Stimulated activated naive B cell treated with anti-CD40 and anti-IgM and Interleukin-4, amounts not matched to agents 10 μg/mL and 1 μg/mL and 100 μg/mL, for 72 hours (primary cell): ENCODE measurements at regions not wholly inside any gene's neighbourhood (a gene's known extent, or its start where the extent isn't known, plus 50 kb on each side); places are given as distances from the start of the nearest gene placed in this dataset.
A peak's percentile ranks its signal among the peaks of the same experiment; 100 is the strongest.

Source experiments
- ATAC-seq, 2 donors: fragments of 150-1000 bp; cut with Tn5 transposase; replicated peaks; 2 replicates each; pipeline ENCODE4 v1.10.0; 2021; ENCODE audit warnings: moderate library complexity in 1 of 2
- DNase-seq: peaks from one replicate; pipeline ENCODE4 v3.0.0; 2021
- H3K27ac Mint-ChIP-seq: one replicate; pipeline ENCODE4 v1.8.0; 2022; ENCODE audit warnings: mild to moderate bottlenecking, mixed read lengths
- H3K27me3 Mint-ChIP-seq, 2 donors: one replicate each; pipeline ENCODE4 v1.8.0; 2022; ENCODE audit warnings: mixed read lengths in 2 of 2
- H3K36me3 Mint-ChIP-seq, 2 donors: one replicate each; pipeline ENCODE4 v1.8.0; 2022; ENCODE audit warnings: mixed read lengths in 2 of 2, mild to moderate bottlenecking in 1 of 2
- H3K4me1 Mint-ChIP-seq, 2 donors: one replicate each; pipeline ENCODE4 v1.8.0; 2022; ENCODE audit warnings: mixed read lengths in 2 of 2, mild to moderate bottlenecking in 1 of 2
- H3K4me3 Mint-ChIP-seq, 2 donors: one replicate each; pipeline ENCODE4 v1.8.0; 2022; ENCODE audit warnings: mild to moderate bottlenecking in 2 of 2, mixed read lengths in 2 of 2, moderate library complexity in 1 of 2
- H3K9me3 Mint-ChIP-seq, 2 donors: one replicate each; pipeline ENCODE4 v1.8.0; 2022; ENCODE audit warnings: mixed read lengths in 2 of 2, mild to moderate bottlenecking in 1 of 2

DNA sequence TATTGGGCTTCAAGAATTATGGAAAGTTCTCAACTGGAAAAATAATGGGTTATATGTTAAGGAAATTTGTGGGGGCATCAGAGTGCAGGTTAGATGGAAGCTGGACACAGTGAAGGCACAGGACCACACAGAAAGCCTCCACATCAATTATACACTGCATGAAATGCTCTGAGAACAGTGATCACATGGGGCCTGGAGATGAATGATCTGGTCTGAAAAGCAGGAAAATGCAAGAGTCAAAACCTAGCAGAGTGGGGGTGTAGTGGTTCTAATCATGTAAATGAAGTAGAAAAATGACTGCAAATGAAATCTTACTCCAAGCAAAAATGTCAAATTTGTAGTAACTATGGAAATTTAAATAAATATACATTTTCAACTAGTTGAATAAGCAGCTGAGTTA lies 123.6 kb downstream of the TUSC7 start:
- H3K4me3 Mint-ChIP-seq = no peak overlapping the region
- no peaks in the 10 kb centered on the region for H3K27me3 Mint-ChIP-seq
- H3K27ac Mint-ChIP-seq = no peak overlapping the region
- DNase-seq (no peak), ATAC-seq (no peak)
- no peaks in the 10 kb centered on the region for H3K9me3 Mint-ChIP-seq
- H3K4me1 Mint-ChIP-seq = no peaks in the 10 kb centered on the region
- no peaks in the 10 kb centered on the region for H3K36me3 Mint-ChIP-seq

- no peak overlapping the region for H3K4me3 Mint-ChIP-seq
- H3K27me3 Mint-ChIP-seq = no peaks in the 10 kb centered on the region
- H3K4me1 Mint-ChIP-seq = no peaks in the 10 kb centered on the region
- no peak for DNase-seq
- no peaks in the 10 kb centered on the region for H3K36me3 Mint-ChIP-seq
- ATAC-seq = no peak
- no peak overlapping the region for H3K27ac Mint-ChIP-seq
- H3K9me3 Mint-ChIP-seq = no peaks in the 10 kb centered on the region
These were observed 125.2 kb downstream of the TUSC7 start for GRCh38 chr3:116834816-116835215.

DNA sequence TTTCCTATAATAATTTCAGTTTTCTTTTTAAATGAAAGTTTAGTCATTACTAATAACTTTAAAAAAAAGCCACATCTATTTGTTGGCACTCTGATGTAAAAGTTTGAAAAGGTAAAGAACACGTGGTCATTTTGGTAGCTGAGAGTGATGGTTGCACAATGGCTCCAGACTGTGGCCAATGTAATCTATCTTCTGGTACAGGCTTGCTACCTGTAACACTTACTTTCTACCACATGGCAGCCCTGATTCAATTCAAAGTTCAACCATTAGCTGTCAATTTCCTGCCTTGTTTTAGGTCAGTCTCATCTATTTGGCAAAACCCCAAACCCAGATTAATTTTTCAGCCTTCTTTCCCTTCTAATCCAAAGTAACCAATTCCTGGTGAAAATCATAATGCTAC lies 126.1 kb downstream of the TUSC7 start:
- ATAC-seq (no peak), DNase-seq (no peak)
- H3K9me3 Mint-ChIP-seq = no peaks in the 10 kb centered on the region
- no peaks in the 10 kb centered on the region for H3K4me1 Mint-ChIP-seq
- H3K4me3 Mint-ChIP-seq = no peak overlapping the region
- H3K27me3 Mint-ChIP-seq = no peaks in the 10 kb centered on the region
- H3K27ac Mint-ChIP-seq = no peak overlapping the region
- no peaks in the 10 kb centered on the region for H3K36me3 Mint-ChIP-seq

GRCh38 chr3:116836286-116836685 lies 126.7 kb downstream of the TUSC7 start:
- Mint-ChIP-seq H3K4me3 (no peak overlapping the region), H3K27me3 (no peaks in the 10 kb centered on the region), H3K4me1 (no peaks in the 10 kb centered on the region), H3K36me3 (no peaks in the 10 kb centered on the region), H3K9me3 (no peaks in the 10 kb centered on the region), H3K27ac (no peak overlapping the region)
- no peak for ATAC-seq
- DNase-seq = no peak

- H3K27me3 Mint-ChIP-seq = no peaks in the 10 kb centered on the region
- DNase-seq (no peak), ATAC-seq (no peak)
- no peaks in the 10 kb centered on the region for H3K9me3 Mint-ChIP-seq
- H3K4me1 Mint-ChIP-seq = no peaks in the 10 kb centered on the region
- H3K36me3 Mint-ChIP-seq = no peaks in the 10 kb centered on the region
- no peak overlapping the region for H3K27ac Mint-ChIP-seq
- no peak overlapping the region for H3K4me3 Mint-ChIP-seq
These were observed 127.9 kb downstream of the TUSC7 start for GRCh38 chr3:116837483-116837882.

DNA sequence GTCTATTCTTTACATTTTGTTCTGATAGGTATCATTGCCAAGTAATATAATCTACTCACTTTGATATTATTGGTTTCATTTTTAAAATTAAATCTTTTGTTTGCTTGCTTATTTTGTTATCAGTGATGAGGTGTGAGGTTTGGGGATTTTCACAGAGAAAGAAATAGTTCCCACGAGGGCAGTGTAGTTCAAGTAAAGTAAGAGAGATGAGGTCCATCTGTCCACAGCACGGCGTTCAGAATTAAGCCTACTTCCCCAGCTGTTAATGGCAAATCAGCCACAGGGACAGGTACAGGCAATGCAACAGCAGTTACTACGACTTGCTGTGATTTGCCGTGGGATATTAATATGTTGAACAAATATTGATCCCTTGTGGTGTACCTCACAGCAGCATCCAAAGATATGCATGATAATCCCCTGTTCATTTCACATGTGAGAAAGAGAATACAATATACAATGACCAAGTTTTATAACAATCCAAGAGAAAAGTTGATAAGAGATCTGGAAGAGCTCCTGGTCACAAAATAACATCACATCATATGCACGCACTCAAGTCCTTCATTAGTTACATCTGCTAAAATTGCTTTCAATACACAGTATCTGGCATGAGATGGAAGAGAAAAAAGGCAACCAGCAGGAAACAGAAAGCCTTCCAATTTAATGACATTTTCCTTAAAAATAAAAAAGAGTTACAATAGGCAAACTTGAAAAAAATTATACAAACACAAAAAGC lies 131.6 kb downstream of the TUSC7 start:
- Mint-ChIP-seq H3K9me3 (no peaks in the 10 kb centered on the region), H3K36me3 (no peaks in the 10 kb centered on the region), H3K27ac (no peak overlapping the region), H3K4me3 (no peak overlapping the region), H3K4me1 (no peaks in the 10 kb centered on the region), H3K27me3 (no peaks in the 10 kb centered on the region)
- no peak for DNase-seq
- ATAC-seq = no peak

- Mint-ChIP-seq H3K27ac (no peak overlapping the region), H3K9me3 (peaks cover 0 to 3% of the 10 kb centered on the region in 2 donors), H3K27me3 (peaks cover 0 to 3% of the 10 kb centered on the region in 2 donors), H3K4me1 (no peaks in the 10 kb centered on the region), H3K36me3 (no peaks in the 10 kb centered on the region), H3K4me3 (no peak overlapping the region)
- DNase-seq (no peak), ATAC-seq (no peak)
These were observed 132.8 kb downstream of the TUSC7 start for GRCh38 chr3:116842254-116842957.

- H3K4me3 Mint-ChIP-seq = no peak overlapping the region
- no peaks in the 10 kb centered on the region for H3K4me1 Mint-ChIP-seq
- DNase-seq (no peak), ATAC-seq (no peak)
- H3K9me3 Mint-ChIP-seq = peaks cover 2 to 3% of the 10 kb centered on the region in 2 donors
- peaks cover 0 to 5% of the 10 kb centered on the region in 2 donors for H3K27me3 Mint-ChIP-seq
- H3K27ac Mint-ChIP-seq = no peak overlapping the region
- H3K36me3 Mint-ChIP-seq = no peaks in the 10 kb centered on the region
These were observed 138.8 kb downstream of the TUSC7 start for GRCh38 chr3:116848248-116848829.

GRCh38 chr3:116849261-116849688 lies 139.7 kb downstream of the TUSC7 start:
- Mint-ChIP-seq H3K4me1 (no peaks in the 10 kb centered on the region), H3K27me3 (peaks cover 0 to 5% of the 10 kb centered on the region in 2 donors), H3K4me3 (no peak overlapping the region), H3K36me3 (no peaks in the 10 kb centered on the region), H3K27ac (no peak overlapping the region), H3K9me3 (peaks cover 2 to 3% of the 10 kb centered on the region in 2 donors)
- no peak for ATAC-seq
- no peak for DNase-seq

GRCh38 chr3:116852803-116853202 lies 143.2 kb downstream of the TUSC7 start:
- ATAC-seq = no peak
- no peak overlapping the region for H3K4me3 Mint-ChIP-seq
- DNase-seq = no peak
- H3K27ac Mint-ChIP-seq = no peak overlapping the region
- H3K27me3 Mint-ChIP-seq = no peaks in the 10 kb centered on the region
- peaks cover 0 to 2% of the 10 kb centered on the region in 2 donors for H3K9me3 Mint-ChIP-seq
- no peaks in the 10 kb centered on the region for H3K36me3 Mint-ChIP-seq
- H3K4me1 Mint-ChIP-seq = no peaks in the 10 kb centered on the region

DNA sequence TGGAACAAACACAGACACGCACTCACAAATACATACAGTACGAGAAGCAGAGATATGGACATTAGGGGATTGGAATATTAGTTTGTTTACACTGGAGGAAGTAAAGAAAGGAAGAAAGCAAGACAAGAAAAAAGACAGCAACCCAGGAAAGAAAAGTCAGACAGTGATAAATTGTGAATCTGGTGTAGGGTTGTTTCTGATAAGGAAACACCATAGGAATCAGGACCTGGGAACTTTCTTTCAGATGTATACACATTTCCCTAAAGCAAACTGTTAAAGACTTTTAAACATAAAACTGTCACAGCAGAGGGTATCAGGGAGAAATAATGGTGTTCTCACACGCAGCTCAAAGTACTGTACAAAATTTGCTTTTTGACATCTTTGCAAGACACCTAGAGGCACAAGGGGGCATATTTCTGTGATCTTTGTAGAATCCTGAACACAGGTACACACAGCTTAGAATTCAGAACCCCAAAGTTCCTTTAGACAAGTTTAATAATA lies 153.7 kb downstream of the TUSC7 start:
- Mint-ChIP-seq H3K27me3 (no peaks in the 10 kb centered on the region), H3K4me3 (no peak overlapping the region), H3K4me1 (no peaks in the 10 kb centered on the region), H3K36me3 (no peaks in the 10 kb centered on the region), H3K9me3 (no peaks in the 10 kb centered on the region), H3K27ac (no peak overlapping the region)
- DNase-seq (no peak), ATAC-seq (no peak)

DNA sequence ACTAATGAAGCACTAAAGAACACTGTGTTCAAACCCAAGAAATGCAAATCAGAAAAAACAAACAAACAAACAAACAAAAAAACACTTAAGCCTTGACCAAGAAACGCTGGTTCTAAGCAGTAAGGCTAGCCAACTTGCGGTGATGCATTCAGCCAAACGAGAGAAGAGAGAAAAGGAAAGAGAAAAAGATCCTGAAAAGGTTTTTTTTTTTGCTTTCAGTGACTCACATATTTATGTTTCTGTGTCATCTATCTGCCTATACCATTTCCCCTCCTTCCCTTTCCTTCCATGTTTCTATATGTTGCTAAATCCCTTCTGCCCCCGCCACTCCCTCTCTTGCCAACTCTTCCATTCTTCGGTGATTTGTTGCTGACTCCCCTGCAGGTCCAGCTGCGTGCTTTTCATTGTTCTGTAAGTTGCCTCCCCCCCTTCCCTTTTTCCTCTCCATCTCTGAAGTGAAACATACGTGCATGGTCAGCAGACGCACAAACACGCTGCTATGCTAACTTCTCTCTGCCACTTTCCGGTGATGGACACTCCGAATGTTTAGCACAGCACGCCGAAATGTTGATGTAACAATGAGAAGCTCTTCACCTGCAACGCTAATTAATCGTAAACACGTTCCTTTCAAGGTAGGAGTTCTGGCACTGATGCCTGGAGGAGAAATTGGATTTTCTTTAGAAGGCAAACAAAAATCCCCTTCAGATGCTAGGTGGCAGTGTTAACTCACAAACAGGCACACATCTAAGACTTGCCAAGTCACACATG lies 154.4 kb downstream of the TUSC7 start:
- no peaks in the 10 kb centered on the region for H3K4me1 Mint-ChIP-seq
- H3K36me3 Mint-ChIP-seq = no peaks in the 10 kb centered on the region
- no peaks in the 10 kb centered on the region for H3K9me3 Mint-ChIP-seq
- no peak overlapping the region for H3K27ac Mint-ChIP-seq
- no peak for DNase-seq
- no peak overlapping the region for H3K4me3 Mint-ChIP-seq
- ATAC-seq = peak; percentile 57 to 67
- no peaks in the 10 kb centered on the region for H3K27me3 Mint-ChIP-seq

DNA sequence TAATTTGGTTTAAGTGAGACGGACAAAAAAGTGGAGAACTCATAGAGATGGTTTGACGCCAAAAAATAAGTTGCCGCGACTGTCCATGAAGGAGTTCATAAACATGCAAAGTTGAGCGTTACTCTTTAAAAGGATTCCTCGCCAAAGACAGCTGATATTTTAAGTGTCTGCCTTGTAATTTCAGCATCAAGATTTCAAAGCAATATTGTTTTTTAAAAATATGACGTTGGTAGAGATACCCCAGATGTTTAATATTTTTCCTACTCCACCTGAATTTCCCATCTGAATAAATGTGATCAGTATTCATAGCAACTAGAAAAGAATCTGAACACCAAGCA lies 155.0 kb downstream of the TUSC7 start:
- no peak for DNase-seq
- Mint-ChIP-seq H3K4me3 (no peak overlapping the region), H3K27ac (no peak overlapping the region), H3K27me3 (no peaks in the 10 kb centered on the region), H3K4me1 (no peaks in the 10 kb centered on the region), H3K36me3 (no peaks in the 10 kb centered on the region), H3K9me3 (no peaks in the 10 kb centered on the region)
- ATAC-seq = no peak

DNA sequence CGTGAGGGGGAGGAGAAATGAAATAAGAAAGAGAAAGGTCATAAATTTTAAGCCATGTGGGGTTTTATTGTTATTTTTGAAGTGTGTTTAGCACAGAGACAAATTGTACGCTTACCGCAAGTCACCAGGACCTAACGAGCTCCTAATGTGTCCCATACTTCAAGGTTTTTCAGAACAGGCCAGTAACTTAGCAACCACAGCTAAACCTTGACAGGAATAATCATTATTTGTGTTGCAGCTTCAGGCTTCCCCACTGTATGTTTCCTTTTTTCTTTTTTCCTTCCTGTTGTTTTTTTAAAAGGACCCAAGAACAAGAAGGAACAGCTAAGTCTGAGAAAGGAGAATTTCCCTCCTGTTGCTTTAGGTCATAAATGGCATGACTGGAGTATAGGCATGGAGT lies 160.8 kb downstream of the TUSC7 start:
- no peak overlapping the region for H3K4me3 Mint-ChIP-seq
- no peaks in the 10 kb centered on the region for H3K27me3 Mint-ChIP-seq
- no peaks in the 10 kb centered on the region for H3K9me3 Mint-ChIP-seq
- no peak overlapping the region for H3K27ac Mint-ChIP-seq
- no peaks in the 10 kb centered on the region for H3K36me3 Mint-ChIP-seq
- no peak for DNase-seq
- no peaks in the 10 kb centered on the region for H3K4me1 Mint-ChIP-seq
- no peak for ATAC-seq
